ENCODE measurements at regions not wholly inside any gene's neighbourhood (a gene's known extent, or its start where the extent isn't known, plus 50 kb on each side); places are given as distances from the start of the nearest gene placed in this dataset.
A peak's percentile ranks its signal among the peaks of the same experiment; 100 is the strongest.

DNA sequence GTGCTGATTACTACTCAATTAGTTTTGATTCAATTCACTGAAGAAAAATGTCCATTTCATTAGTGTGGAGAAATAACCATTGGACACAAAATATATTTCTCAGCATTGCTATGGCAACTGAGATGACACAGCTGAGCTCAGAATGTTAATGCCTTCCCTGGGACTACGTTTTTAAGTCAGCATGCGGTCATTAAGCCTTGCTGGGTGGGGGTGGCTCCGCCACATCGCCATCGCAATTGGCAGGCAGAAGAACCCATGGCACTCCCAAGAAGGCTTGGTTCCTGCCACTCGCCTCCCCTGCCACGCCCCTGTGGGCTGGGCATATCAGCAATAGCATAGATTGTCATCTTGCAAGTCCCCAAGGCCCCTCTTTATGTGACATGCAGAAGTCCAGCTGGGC lies 256.7 kb upstream of the CAMK1G start:
- no peak for DNase-seq (ENCODE audit: low read depth in 4 of 4, low spot score in 2 of 4)

DNA sequence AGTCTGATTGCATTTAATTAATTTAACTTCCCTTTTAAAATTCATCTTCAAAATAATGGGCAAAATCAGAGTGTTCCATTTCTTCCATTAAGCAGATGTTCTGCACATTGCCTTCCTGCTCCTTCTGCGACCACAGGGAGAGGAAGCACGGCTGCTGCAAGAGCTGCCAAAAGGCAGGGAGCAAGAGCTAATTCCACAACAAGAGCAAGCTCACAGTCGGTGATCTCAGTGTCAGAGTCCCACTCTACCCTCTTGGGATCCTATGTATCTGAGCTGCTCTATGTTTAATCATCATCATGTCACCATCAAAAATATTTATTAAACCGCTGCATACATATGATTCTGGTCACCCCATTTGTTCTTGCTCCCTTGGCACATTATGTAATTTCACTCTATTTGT lies 255.3 kb upstream of the CAMK1G start:
- no peak for DNase-seq (ENCODE audit: low read depth in 4 of 4, low spot score in 2 of 4)

DNA sequence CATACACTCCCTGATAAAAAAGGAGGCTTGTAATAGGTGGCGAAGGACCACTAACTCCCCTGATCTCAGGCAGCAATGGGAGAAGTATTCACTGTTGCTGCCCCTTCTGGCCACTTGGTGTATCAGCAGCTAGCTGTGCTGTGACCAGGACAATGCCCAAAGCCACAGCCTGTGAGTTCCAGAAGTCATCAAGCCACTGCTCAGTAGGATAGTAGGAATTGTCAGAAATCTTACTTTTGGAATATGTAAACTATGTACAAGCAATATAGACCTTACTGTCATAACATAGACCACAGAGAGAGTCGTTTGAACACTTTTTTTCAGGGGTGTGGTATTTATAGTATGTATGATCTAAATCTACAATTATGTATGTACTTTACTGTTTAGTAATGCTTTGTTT lies 248.3 kb upstream of the CAMK1G start:
- DNase-seq (ENCODE audit: low read depth in 4 of 4, low spot score in 2 of 4) = no peak

DNA sequence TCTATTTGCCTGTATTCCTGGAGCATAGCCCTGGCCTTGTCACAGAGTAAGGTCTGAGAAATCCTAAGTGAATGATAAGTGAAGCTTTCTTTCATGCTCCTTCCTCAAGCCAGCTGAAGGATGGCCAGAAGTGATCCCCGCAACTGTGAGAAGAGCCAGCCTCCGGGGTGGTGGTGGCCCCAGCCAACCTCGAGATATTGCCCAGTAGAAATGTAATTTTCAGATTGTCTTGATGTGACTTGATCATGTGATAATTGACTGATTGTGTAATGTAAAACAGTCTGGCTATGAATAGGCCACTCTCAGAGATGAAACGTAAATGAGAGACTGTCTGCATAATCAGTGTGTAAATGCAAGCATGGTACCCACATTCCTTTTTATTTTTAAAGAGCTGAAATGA lies 242.4 kb upstream of the CAMK1G start:
- no peak for DNase-seq (ENCODE audit: low read depth in 4 of 4, low spot score in 2 of 4)

DNA sequence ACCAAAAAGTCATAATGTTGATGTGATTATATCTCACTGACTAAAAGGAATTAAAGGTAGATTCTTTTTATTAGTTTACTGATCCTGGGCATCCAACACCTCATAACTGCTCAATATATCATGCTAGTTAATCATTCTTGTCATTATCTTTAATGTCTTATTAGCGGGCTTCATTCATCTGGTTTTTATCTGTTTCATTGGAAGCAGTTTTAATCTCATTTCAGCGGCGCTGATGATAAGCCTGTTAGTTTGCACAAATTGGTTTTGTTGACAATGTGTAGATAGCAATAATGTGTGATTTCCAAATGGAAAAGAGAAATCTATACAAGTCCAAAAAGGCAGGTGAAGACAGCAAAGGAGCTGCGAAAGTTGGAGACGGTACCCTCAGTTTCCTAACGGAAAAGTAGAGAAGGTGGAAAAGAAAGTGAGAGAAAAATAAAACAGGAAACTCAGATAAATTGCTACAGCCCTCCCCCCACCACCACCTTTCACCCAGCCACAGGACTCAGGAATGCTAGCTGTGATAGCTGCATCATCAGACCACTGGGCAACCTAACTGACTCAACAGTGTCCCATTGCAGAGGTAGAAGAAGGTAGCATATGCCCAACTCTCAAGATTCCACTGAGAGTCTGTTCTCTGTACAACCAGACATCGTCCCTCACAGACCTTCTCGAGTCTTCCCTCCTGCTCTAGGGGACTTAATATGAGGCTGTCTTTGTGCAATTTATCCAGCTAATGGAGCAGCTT lies 241.7 kb upstream of the CAMK1G start:
- DNase-seq (ENCODE audit: low read depth in 4 of 4, low spot score in 2 of 4) = no peak

DNA sequence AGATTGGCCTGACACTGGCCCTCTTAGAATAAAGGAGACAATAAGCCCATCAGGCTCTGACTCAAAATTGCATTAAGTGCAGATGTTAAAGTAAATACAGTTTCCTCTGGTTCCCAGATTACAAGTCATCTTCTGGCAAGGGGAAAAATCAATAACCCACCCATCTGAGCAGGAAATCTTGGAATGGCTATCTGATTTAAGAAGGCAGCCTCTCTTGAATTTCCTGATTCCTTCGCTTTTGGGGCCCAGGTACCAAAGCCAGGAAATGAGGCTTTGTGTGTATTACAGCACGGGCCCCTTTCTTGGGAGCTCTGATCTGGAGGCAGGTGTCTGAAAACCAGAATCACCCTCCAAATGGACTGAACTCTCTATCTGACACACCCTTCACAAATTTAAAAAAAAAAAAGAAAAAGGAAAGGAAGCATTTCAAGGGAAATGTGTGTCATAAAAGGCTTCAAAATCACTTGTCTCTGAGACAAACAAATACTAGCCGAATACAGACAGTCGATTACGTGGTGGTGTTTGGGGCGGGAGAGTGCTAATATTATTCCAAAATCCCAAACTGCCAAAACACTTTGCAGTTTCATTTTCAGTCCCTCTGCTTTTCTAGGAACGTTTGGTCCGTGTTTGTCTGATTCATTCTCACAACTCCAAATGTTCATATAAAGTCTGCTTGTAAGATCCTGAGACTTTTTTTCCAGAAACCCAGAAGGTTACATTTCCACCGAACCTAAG lies 240.9 kb upstream of the CAMK1G start:
- no peak for DNase-seq (ENCODE audit: low read depth in 4 of 4, low spot score in 2 of 4)

DNA sequence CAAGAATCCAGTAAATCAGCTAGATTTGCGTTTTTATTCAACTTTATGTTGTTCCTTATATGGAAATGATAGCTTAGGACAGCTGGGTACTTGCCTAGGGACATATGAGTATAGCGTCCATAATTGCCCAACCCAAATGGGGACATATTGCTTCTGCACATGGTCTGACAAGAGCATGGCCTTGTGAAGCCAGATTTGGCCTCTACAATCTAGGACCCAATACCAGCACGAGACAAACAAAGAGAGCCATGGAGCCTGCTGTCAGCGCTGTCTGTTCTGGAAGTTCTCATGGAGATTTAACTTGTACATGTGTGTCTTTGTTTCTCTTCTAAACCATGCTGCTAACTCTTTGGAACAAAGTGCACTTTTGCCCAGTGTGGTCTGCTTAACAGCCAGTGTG lies 240.0 kb upstream of the CAMK1G start:
- no peak for DNase-seq (ENCODE audit: low read depth in 4 of 4, low spot score in 2 of 4)

DNA sequence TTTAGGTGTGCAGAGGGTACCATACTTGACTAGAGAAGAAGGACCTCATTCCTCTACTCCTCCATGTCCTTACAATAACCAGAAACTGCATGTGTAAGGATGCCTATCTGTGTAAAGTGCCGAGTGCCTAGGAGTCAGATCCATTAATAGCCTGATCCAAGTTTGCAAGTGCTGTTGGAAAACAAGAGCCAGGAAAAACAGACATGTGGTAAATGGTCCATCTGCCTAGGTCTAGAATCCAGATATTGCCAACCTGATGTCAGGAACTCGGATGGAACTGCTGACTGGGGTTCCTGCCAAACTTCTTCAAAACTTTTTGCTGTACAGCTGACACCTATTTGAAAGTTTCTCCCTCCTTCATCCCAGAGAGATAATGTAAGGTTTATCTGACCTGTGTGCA lies 239.4 kb upstream of the CAMK1G start:
- no peak for DNase-seq (ENCODE audit: low read depth in 4 of 4, low spot score in 2 of 4)

DNA sequence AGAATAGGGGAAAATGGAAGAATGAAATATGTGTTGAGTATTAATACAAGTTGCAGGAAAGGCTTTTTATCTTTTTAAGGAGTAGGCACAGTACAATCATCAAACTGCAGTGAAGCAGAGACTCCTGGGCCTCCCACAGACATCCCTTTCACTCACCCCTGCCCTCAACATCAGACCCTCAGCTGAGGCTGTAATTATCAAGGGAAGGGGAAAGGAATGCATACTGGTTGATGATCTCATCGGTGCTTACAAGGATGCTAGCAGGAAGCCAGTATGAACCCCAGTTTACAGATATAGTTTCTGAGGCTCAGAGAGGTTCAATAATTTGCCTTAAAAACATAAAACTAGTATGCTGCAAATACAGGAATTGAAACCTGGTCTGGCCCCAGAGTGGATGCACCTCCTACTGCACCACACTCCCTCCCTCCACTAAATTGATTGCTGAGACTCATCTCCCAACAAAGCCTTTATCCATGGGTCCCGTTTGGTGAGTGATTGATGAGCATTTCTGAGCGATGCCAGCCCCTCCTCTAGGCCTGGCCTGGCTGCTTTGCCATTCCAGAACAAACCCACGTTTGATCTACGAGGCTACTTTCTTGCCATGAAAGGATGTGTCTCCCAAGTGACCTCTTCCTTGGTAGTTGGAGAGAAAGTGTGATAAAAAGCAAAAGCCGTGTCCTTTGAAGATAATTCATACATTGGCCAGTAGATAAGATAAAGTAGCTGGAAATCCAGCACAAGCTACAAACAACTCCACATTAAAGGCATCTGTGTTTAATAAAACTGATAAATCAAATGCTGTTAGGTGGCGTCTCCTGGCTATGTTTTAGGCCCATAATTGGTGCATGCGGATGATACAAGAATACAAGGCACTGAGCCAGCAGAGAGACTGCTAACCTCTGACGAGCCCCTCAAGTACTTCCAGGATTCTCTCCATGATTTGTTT lies 233.9 kb upstream of the CAMK1G start:
- DNase-seq (ENCODE audit: low read depth in 4 of 4, low spot score in 2 of 4) = peak in 1 of 4 donors; percentile 23

DNA sequence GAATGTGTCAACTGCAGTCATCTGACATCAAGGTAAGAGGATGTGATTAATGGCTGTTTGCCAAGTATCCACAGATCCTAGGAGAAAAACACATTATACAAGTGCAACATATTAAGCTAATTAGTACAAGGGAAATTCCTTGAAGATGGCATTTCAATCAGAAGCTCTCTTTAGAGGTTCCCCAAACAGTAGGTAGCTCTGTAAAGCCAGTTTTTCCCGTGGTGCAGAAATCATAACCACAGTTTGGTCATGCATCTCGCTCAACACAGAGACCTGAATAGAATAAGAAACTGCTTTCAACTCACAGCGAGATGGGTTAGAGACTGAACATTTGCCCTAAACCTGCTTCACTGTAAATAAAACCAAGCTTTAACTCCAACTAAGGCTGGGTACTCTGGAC lies 230.5 kb upstream of the CAMK1G start:
- no peak for DNase-seq (ENCODE audit: low read depth in 4 of 4, low spot score in 2 of 4)

DNA sequence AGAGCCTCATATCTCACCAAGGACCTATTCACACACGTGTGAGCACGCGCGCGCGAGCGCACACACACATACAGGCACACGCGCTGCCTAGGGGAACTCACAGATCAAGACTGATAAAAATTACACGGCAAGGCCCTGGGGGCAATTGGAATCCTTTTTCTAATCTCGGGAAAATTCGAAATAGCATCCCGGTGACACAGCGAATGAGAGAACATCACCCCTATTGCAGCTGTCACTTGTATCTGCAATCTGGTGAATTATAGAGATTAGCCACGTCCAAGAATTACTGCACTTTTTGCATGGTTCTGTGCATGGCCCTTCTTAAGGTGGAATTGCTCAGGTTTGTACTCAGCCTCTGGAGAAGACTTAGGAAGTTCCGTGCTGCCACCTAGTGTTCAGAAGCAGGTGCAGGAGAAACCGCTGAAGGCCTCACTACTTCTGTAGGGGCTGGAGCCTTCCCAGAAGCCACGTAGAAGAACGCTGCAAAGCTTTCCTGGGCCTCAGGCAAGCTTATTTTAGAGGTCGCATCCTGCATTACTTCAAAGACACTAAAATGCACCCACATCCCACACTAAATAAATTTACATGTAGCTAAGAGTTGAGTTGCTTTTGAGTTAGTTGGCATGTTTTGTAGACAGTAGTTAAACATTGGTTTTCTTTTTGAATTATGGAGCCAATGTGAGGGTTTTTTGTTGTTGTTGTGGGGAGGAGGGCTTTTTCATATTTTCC lies 229.2 kb upstream of the CAMK1G start:
- peak; percentile 55 to 91 (median 65) for DNase-seq (ENCODE audit: low read depth in 4 of 4, low spot score in 2 of 4)

DNA sequence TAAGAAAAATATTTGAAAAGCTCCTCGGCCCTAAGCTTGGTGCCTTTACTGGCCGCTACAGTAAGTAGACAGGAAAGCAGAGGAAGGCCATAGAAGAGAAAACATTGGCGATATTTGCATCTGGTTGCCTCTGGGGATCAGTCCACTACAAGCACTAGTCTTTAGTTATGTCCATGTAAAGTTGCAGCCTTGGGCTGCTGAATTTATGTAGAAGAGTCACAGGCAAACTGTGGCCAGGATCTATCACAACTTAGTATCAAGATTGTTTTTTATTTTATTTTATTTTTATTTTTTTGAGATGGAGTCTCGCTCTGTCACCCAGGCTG lies 228.7 kb upstream of the CAMK1G start:
- no peak for DNase-seq (ENCODE audit: low read depth in 4 of 4, low spot score in 2 of 4)

DNA sequence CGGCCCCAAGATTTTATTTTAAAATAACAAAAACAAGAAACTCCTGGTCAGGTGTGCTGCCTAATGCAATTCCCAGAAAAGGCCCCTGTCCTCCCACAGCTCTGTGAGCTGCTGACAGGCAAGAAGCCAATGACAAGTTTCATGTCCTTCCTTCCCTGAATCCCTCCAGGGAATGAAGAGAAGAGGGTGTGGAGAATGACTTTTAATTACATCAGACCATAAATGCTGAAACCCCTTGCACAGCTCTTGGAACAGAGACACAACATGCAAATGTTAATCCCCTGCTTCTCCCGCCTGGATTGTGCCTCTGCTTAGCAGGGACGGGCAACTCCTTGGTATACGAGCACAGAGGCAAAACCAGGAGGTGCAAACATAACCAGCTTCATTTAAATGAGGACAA lies 228.1 kb upstream of the CAMK1G start:
- DNase-seq (ENCODE audit: low read depth in 4 of 4, low spot score in 2 of 4) = no peak

DNA sequence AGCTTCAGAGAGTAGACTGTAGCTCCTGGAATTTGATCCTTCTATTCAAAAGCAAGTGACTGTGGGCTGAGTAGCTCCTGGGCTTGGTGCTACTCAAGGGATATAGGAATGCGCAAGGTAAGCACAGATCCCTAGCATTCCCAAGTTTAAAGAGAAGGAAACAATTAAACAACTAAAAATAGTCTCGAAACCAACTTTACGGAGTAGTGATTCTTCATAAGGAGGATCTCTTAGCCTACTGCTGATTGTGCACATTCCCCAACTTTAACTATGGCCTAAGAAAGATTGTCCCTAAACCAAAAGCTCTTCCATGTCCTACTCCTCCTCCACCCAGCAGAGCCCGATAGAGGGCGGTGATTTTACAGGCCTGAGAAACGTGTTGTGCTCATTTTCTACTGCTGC lies 226.5 kb upstream of the CAMK1G start:
- DNase-seq (ENCODE audit: low read depth in 4 of 4, low spot score in 2 of 4) = no peak

DNA sequence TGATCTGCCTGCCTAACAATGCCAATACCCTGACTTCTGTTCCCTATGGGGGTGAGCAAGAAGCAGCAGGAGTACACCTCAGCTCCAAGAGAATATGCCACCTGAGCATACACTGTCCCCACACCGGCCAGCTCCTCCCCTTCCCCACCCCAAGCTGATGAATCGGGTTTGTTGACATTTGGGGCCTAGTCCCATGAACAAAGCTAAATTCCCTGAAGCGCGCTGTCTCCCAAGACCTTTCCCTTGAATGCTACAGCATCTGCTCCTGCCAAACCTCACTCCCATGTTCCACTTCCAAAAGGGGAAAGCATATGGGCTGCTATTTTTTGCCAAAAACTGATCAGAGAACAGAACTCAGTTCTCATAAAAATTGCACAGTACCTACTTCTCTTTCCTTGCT lies 220.4 kb upstream of the CAMK1G start:
- no peak for DNase-seq (ENCODE audit: low read depth in 4 of 4, low spot score in 2 of 4)

DNA sequence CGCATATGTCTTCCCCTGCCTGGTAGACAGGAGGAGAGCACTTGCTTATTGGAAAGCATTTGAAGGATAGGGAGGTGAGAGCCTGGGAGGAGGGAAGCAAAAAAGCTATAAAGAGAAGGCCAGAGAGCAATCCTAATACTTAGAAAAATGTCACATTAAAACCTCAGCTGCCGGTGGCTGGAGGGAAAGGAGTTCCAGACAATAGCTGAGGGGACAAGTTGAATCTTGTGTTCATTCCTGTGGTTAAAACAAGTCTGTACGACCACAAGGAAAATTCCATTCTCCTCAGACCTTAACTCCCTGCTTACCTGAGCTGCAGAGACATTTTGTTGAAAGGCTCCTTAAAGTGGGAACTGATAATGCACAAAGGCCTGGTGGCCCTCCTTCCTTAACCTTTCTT lies 218.8 kb upstream of the CAMK1G start:
- DNase-seq (ENCODE audit: low read depth in 4 of 4, low spot score in 2 of 4) = no peak

DNA sequence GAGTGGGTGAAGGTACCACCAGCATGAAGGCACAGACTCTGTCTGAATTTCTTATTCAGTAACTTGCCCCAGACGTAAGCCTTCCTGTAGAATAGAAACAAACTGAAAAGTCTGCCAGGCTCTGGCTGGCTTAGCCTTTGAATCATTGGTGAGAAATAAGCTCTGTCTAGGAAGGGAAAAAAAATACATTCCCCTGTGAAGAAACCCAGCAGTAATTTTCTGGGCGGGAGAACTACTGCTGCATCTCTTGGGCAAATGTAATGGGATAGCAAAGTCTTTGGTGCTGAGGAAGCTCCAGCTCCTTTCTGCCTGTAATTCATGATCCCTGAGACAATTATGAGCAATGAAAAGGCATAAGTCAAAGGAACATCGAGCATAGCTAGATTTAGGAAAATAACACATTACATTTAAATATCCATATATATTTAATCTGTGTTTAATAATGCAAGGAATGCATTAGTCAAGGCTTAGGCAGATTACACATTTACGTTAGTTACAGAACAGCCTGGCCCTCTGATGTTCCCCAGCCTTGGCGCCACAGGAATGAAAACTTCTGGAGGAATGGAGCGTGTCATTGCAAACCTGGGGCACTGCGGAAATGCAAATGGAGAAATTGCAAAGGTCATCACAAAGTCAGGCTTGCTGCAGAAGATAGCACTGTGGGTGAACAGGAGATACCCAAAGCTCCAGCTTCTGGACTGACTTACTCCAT lies 216.3 kb upstream of the CAMK1G start:
- DNase-seq (ENCODE audit: low read depth in 4 of 4, low spot score in 2 of 4) = no peak

DNA sequence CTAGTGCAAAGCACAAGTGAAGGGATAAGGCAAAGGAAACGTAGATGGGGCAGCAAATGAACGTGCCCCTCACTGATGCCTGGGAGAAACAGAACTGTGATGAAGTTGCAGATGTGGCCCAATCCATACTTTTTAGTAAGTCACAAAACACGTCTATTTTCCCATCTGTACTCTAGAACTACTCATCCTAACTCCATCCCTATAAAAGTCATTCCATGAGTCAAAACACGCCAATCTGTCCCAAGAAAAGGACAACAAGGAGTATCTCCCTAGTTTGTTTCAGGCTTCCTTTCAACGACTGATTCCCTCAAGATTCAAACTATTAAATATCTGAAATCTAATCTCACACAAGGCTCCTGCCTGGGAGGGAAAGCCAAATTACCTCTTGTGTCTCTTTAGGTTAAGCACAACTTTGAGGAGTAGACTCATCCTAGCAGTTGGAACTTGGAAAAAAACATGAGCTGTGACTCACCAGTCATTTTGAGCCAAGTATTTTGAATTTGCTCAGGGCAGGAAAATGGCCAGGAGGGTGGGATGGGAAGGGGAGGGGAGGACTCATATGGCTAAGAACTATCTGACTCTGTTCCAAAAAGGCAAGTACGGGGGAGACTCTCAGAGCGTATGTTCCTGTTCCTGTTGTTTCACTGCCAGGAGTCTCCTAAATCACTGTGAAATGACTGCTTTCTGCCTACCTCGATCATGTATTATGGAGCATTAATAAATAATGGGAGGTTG lies 214.5 kb upstream of the CAMK1G start:
- DNase-seq (ENCODE audit: low read depth in 4 of 4, low spot score in 2 of 4) = no peak

DNA sequence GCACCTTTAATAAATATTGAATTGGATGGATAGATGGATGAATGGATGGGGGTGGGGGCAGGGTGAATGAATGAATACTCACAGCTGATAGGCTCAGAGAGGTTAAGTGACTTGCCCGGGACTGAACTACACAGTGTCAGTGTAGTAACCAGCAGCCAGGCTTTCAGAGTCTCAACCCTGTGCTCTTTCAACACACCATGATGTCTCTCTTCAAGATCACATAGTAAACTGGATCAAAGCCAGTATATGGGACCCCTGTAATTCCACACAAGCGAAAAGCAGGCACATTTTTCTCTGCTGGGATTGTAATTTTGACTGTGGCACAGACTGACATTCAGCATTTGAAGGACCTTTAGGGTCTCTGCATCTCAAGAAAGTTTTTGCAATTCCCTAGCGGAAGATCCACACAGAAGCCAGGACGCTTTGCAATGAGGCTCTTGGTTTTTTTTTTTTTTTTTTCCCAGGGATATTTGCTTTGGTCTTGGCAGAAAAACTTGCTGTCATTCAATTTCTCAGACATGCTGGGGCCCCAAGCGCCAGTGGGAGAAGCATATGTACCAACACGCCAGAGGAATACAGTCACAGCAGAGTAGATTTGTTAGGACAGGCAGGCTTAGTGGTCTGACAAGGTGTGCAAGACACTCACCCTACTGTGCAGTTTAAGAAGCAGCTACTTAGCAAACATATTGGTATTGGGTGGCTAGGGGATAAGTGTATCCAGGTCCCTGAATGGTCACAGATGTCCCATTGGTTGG lies 213.1 kb upstream of the CAMK1G start:
- DNase-seq (ENCODE audit: low read depth in 4 of 4, low spot score in 2 of 4) = no peak

Measured in left renal cortex interstitium (tissue), 4 donors.